ENCODE measurements at regions not wholly inside any gene's neighbourhood (a gene's known extent, or its start where the extent isn't known, plus 50 kb on each side); places are given as distances from the start of the nearest gene placed in this dataset.

DNA sequence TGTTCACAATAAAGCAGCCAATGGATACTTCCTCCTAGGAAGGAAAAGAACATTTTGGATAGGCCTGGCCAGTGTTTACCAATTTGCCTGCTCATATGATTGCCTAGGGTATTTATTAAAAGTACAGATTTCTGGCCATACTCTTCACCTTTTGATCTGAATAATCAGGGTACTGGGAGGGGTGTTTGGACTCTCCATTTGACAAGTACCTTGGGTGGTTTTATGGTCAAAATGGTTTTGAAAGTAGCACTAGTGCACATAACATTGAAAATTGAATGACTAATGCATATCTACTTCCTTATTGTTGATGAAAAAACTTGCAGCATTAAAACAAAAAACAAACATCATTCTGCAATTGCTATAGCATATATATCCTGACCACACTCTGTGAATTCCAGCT lies 333.3 kb upstream of the CDH2 start:
- H3K9me3 ChIP-seq (ENCODE audit: insufficient read depth in 2 of 2, low read depth in 1 of 2, low read length in 1 of 2), result no peaks in the 10 kb centered on the region
- ChIA-PET POLR2A (ENCODE audit: partially characterized antibody) (interaction anchor here (0.7 kb wide), 1 partner anchor 12 kb away, joined by 3 read pairs; no protein-coding TSS in a partner anchor), CTCF (ENCODE audit: partially characterized antibody) (interaction anchor here (0.7 kb wide), 1 partner anchor 11 kb away, joined by 3 read pairs; no protein-coding TSS in a partner anchor)
- H3K9ac ChIP-seq (replicated peaks in 1 of 4; ENCODE audit: extremely low read depth in 1 of 4, low read depth in 3 of 4, low read length in 3 of 4), result no peak overlapping the region
- H2BK120ac ChIP-seq (replicated peaks; ENCODE audit: low read depth, low read length), result no peak overlapping the region
- no peaks in the 10 kb centered on the region for H3K79me2 ChIP-seq (ENCODE audit: control insufficient read depth in 1 of 2, insufficient read depth in 2 of 2, low read length in 2 of 2)
- no peak for FAIRE-seq
- no peak overlapping the region for H4K8ac ChIP-seq (ENCODE audit: extremely low read depth, insufficient read depth, low read length)
- H3K27ac ChIP-seq (ENCODE audit: low read depth, low read length), result no peak overlapping the region
- no peaks in the 10 kb centered on the region for H3K36me3 ChIP-seq (ENCODE audit: control insufficient read depth in 2 of 4, insufficient read depth in 4 of 4, low read length in 3 of 4)
- H3K23me2 ChIP-seq (ENCODE audit: low read depth, low read length), result no peaks in the 10 kb centered on the region
- H3K14ac ChIP-seq (ENCODE audit: insufficient read length), result no peak overlapping the region
- no peak overlapping the region for H2BK20ac ChIP-seq (ENCODE audit: low read length)
- no peak overlapping the region for H3K18ac ChIP-seq (ENCODE audit: extremely low read depth, low read length)
- DNase-seq (ENCODE audit: low read depth in 1 of 2, low spot score in 2 of 2), result no peak
- no peaks in the 10 kb centered on the region for H4K20me1 ChIP-seq (replicated peaks in 1 of 2; ENCODE audit: control insufficient read depth in 1 of 2, insufficient read depth in 2 of 2, low read length in 2 of 2)
- H4K5ac ChIP-seq (ENCODE audit: insufficient read length, low read depth, low read length), result no peak overlapping the region
- H3K56ac ChIP-seq (replicated peaks; ENCODE audit: insufficient read length, low read depth, low read length), result no peak overlapping the region
- H3K23ac ChIP-seq (ENCODE audit: insufficient read length), result no peak overlapping the region
- H4K91ac ChIP-seq (replicated peaks; ENCODE audit: insufficient read length, low read length), result no peak overlapping the region
- no peak overlapping the region for H3K4me3 ChIP-seq (ENCODE audit: extremely low read depth in 1 of 4, insufficient read depth in 2 of 4, low read depth in 3 of 4, low read length in 4 of 4)
- no peaks in the 10 kb centered on the region for H3K4me1 ChIP-seq (replicated peaks in 1 of 4; ENCODE audit: control insufficient read depth in 3 of 4, insufficient read depth in 4 of 4, low read length in 3 of 4)
- H2AFZ ChIP-seq (ENCODE audit: low read length), result no peak overlapping the region
- H2BK15ac ChIP-seq (ENCODE audit: low read length), result no peak overlapping the region
- no peak overlapping the region for H3K4me2 ChIP-seq (ENCODE audit: insufficient read depth in 1 of 2, low read depth in 2 of 2, low read length in 2 of 2)
- H3K27me3 ChIP-seq (replicated peaks in 1 of 4; ENCODE audit: control insufficient read depth in 3 of 4, extremely low read depth in 1 of 4, insufficient read depth in 3 of 4, low read length in 3 of 4), result no peaks in the 10 kb centered on the region
- no peak overlapping the region for H2BK12ac ChIP-seq (ENCODE audit: low read depth, low read length)
- no peak overlapping the region for H3K4ac ChIP-seq (replicated peaks; ENCODE audit: insufficient read length, low read depth, low read length)
- no peak overlapping the region for H2BK5ac ChIP-seq (ENCODE audit: low read depth, low read length)
- H3K79me1 ChIP-seq (ENCODE audit: low read depth, low read length), result no peaks in the 10 kb centered on the region
- no peak overlapping the region for H2AK5ac ChIP-seq (ENCODE audit: low read depth, low read length)
- TF ChIP-seq SUZ12 (IDR thresholded peaks at IDR 0.05; ENCODE audit: low read length) (no peak), GTF2F1 (IDR thresholded peaks at IDR 0.05; ENCODE audit: borderline replicate concordance, low read depth, low read length) (no peak), TEAD4 (IDR thresholded peaks at IDR 0.05; ENCODE audit: low read depth, low read length) (no peak), CEBPB (IDR thresholded peaks at IDR 0.05; ENCODE audit: low read depth, low read length) (no peak), ZNF274 (IDR thresholded peaks at IDR 0.05; ENCODE audit: borderline replicate concordance, extremely low read depth, low read length) (no peak), SAP30 (IDR thresholded peaks at IDR 0.05; ENCODE audit: insufficient read depth, insufficient replicate concordance, low read length) (no peak)
